Left colon (tissue), 2 donors: ENCODE measurements at regions not wholly inside any gene's neighbourhood (a gene's known extent, or its start where the extent isn't known, plus 50 kb on each side); places are given as distances from the start of the nearest gene placed in this dataset.
"Not testable (repeated sequence)": the region's sequence is repeated elsewhere in the genome, so short reads cannot be mapped to it uniquely, and the experiment has no call there.

Experiments used
- ATAC-seq: fragments of 200-7000 bp; cut with Tn5 transposase; one replicate; pipeline ENCODE4 v1.9.1; 2020; ENCODE audit warnings: mild to moderate bottlenecking, moderate library complexity
- DNase-seq, 2 donors: peaks; one replicate each; pipeline ENCODE4 v3.0.0-alpha.2; 2020
- intact Hi-C, 2 donors: fragments of 100-400 bp; cut with DNase I in 1 of 2; cut with micrococcal nuclease in 1 of 2; formaldehyde crosslinking; loops; one replicate each; pipeline versions ENCODE4 v1.11.2 to v1.14.0; 2022; cut with DNase I, micrococcal nuclease
- donor health status: DM: no; HTN: no; CAD: no.
- donor health status: DM: yes; HTN: yes; CAD: no.

DNA sequence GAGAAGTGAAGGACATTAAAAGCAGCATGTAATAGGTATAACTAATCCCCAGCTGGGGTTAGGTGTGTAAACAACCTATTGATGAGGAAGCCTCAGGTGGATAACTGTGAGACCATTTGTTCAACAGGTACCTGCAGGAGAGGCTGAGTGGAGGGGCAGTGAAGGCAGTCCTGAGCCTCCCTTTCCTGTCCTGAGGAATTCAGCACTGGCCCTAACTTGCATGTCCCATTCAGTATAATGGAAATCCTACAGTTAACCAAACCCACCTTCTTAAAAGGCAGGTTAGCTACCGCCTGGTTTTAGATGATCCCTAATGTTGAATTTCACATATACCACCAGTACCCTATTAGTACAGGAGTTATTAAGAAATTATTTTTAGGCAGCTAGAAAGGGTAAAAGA is 225.9 kb upstream of the GOT2 start:
- DNase-seq = no peak
- no peak for ATAC-seq
- intact Hi-C loops = no loop called here

- ATAC-seq (no peak), DNase-seq (no peak)
- intact Hi-C loops = no loop called here
Observed at GRCh38 chr16:58958749-58959148, 224.6 kb upstream of the GOT2 start.

DNA sequence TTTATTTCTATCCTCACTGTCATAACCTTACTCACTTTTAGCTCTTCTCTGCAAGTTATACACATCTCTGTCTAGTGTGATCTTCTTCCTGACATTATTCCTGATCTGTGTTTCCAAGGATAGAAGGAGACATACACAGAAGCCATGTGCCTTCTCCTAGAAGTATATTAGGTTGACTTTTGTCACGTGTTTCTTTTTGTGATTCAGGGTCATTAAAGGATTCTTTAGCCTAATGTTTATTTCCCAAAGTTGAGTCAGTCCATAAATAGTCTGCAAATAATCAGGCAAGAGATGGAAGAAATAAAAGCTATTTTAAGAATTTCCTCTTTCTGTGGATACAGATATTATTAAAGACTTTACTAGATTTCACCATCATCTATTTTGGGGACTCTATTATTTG is 214.1 kb upstream of the GOT2 start:
- intact Hi-C loops = no loop called here
- no peak for DNase-seq
- ATAC-seq = no peak

DNA sequence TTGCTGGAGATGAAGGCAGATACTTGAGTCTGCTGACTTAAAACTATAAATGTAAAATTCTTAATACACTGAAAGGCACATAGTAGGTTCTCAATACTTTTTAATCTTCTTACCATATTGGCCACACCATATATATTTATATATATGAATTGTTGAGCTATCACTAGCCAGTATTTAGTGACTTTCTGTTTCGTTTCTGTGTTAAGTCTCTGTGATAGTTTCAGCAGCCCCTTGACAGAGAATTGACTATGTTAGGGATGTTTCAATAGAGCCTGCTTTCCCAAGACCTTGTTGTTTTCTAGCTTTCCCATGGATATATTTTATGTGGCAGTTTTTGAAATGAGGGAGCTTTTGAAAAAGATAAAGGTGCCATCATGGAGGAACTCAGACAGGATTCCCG is 206.5 kb upstream of the GOT2 start:
- ATAC-seq (no peak), DNase-seq (no peak)
- intact Hi-C loops = no loop called here

DNA sequence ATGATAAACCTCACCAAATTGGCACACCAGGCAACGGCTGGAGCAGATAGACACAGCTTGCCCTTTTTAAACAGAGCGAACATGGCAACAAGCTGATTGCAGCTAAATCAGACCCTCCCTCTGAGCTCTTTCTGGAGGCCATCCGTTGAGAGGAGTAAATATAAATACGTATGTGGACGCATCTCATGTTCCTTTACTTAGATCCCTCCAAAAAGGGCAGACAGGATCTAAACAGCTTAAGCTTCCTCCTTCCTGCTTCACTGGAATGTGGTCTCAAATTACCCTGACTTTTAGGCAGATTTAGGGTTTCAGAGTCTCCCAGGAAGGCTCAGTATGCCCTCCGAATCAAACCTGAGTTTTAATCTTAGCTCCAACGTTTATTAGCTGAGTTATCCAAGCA is 204.7 kb upstream of the GOT2 start:
- DNase-seq = no peak
- intact Hi-C loops = no loop called here
- ATAC-seq = no peak

DNA sequence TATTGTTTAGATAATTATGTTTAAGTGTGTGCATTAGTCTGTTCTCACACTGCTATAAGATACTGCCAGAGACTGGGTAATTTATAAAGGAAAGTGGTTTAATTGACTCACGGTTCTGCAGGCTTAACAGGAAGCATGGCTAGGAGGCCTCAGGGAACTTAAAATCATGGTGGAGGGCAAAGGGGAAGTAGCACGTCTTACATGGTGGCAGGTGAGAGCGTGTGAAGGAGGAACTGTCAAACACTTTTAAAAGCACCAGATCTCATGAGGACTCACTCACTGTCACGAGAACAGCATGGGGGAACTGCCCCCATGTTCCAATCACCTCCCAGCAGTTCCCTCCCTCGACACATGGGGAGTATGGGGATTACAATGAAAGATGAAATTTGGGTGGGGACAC is 203.5 kb upstream of the GOT2 start:
- intact Hi-C loops = no loop called here

GRCh38 chr16:58933186-58933585 is 199.1 kb upstream of the GOT2 start:
- intact Hi-C loops = no loop called here
- ATAC-seq (no peak), DNase-seq (no peak)

More for the DNA sequence above, 203.5 kb upstream of the GOT2 start:
- DNase-seq (no peak), ATAC-seq (no peak)

GRCh38 chr16:58931436-58931835 is 197.3 kb upstream of the GOT2 start:
- DNase-seq = no peak
- no peak for ATAC-seq
- intact Hi-C loops = no loop called here

DNA sequence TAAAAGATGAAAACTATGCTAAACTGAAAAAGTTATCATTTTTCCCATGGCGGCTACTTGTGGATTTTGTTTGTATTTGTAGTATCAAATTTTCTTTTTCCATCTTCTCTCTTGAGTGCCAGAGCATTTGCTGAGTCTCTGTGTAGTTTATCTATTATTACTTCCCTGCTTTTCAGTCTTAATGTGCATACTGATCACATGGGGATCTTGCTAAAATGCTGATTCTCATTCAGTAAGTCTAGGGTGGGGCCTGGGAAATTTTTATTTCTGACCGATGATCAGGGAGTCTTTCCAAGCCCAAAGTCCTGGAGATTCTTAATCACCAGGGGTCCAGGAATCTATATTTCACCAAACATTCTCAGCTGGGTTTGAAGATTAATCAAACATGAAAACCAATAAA is 189.0 kb upstream of the GOT2 start:
- DNase-seq (no peak), ATAC-seq (no peak)
- intact Hi-C loops = no loop called here

DNA sequence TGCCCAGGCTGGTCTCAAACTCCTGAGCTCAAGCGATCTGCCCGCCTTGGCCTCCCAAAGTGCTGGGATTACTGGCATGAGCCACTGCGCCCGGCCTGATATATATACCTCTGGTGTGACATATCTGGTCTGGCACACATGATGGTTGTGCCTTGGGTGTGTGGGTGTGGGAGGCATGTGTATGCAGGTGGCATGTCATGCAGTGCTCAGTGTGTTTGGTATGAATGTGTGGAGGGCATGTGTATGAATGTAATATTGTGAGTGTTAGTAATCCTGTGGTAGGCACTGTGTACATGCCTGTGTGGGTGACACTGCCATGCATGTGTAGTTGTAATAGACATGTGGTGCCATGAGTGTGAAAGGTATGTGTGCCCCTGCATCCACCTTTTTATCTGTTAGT is 179.3 kb upstream of the GOT2 start:
- DNase-seq = no peak
- intact Hi-C loops = no loop called here
- ATAC-seq = no peak

DNA sequence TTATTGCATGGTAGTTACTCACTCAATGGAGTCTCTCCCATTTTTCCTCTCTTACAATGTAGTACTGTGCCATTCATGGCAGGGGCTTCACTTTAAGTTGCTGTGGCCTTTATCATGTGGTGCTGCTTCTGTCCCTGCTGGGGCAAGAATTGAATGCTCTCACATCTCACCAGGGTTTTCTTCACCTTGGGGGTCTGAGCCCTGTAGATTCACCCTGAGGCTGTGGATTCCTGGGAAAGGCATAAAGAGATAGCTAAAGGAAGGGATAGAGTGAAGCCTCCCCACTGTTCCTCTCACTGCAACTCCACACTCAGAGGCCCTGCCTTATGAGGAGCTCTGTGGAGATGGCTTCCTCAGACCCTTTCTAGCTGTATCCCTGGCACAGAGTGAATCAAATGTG is 178.5 kb upstream of the GOT2 start:
- intact Hi-C loops = no loop called here
- ATAC-seq (no peak), DNase-seq (no peak)

GRCh38 chr16:58906981-58907715 is 173.0 kb upstream of the GOT2 start:
- no peak for ATAC-seq
- no peak for DNase-seq
- intact Hi-C loops = no loop called here

- DNase-seq = no peak
- no peak for ATAC-seq
- intact Hi-C loops = no loop called here
Observed at GRCh38 chr16:58904291-58904690, 170.2 kb upstream of the GOT2 start.

DNA sequence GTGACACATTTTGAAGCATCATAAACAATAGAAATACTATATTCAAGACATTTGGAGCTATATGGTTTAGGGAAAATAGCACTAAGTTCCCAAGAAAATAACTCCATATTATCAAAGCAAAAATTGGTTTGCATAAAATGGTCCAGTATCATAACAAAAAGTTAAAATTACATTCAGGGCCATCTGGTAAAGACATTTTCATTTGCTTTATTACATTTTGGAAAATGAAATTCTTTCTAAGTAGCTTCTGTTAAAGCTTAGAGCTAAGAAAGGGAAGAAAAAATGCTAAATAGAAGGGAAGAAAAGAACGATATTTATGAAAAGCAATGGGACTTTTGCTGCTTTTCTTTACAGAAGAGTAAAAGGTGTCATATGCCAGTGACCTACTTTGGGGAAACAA is 155.4 kb upstream of the GOT2 start:
- DNase-seq (no peak), ATAC-seq (no peak)
- intact Hi-C loops = no loop called here

DNA sequence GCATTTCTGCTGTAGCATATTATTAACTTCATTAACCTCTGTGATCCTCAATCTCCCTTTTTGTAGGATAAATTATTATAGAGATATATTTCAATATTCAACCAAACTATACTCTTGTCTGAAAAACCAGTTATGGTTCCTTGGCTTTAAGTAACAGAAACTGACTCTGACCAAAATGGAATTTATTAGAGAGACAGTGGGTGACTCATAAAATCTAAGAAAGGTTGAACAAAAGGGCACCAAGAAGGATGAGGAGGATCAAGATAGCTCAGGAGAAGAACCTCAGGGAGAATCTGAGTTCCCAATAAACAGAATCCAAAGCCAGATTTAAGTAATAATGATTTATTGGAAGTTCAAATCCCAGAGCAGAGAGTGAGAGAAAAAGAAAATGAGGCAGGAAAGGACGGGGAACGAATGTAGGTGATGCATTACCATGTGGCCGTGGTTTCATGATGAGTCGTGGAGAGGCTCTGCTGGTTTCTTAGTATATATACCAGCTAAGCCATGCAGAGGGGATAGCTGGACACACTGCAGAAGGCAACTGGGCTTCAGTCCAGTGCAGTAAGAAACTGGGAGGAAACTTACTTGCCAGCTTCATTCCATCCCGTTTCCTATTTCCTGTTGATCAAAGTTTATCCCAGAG is 151.5 kb upstream of the GOT2 start:
- intact Hi-C loops = no loop called here
- ATAC-seq = no peak
- no peak for DNase-seq

DNA sequence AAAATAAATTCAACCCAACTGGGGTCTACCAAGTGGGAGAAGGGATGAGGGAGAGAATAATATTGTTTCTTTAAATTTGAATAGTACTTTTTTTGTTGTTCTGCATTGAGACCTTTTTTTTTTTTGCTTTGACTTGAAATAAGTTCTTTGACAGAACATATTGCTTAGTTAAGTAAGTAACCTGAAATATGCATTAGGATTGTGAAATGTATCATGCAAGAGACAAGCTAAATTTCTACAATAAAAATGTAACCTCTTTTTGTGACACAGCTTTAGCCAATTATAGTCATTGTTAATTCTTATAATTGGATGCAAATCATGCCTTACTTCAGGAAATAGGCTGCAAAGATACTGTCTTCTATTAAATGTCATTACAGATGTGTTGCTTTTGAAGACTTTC is 150.0 kb upstream of the GOT2 start:
- DNase-seq (no peak), ATAC-seq (no peak)
- intact Hi-C loops = no loop called here

GRCh38 chr16:58883131-58883530 is 149.0 kb upstream of the GOT2 start:
- ATAC-seq = no peak
- no peak for DNase-seq
- intact Hi-C loops = no loop called here

DNA sequence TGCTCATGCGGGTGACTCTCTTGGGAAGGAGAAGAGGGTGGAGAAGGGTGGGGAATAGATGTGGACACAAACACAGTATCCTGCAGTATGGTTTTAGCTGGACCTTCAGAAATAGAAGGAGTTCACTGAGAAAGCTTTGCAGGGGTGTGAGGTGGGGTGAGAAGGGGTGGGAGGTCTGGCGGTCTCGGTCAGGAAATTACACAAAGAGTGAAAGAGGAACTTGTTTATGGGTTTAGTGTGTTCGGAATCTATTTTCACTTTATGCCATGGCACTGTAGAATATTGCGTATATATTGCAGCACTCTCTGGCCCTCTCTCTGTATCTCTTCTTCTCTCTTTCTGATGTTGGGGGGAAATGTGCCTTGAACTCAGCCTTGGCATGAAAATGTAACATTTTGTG is 148.2 kb upstream of the GOT2 start:
- ATAC-seq = no peak
- no peak for DNase-seq
- intact Hi-C loops = no loop called here

DNA sequence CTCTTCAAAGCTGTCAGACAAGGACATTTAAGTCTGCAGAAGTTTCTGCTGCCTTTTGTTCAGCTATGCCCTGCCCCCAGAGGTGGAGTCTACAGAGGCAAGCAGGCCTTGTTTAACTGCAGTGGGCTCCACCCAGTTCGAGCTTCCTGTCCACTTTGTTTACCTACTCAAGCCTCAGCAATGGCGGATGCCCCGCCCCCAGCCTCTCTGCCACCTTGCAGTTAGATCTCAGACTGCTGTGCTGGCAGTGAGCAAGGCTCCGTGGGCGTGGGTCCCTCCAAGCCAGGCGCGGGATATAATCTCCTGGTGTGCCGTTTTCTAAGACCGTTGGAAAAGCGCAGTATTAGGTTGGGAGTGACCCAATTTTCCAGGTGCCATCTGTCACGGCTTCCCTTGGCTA is 144.5 kb upstream of the GOT2 start:
- ATAC-seq, intact Hi-C loops: not testable (repeated sequence)

DNA sequence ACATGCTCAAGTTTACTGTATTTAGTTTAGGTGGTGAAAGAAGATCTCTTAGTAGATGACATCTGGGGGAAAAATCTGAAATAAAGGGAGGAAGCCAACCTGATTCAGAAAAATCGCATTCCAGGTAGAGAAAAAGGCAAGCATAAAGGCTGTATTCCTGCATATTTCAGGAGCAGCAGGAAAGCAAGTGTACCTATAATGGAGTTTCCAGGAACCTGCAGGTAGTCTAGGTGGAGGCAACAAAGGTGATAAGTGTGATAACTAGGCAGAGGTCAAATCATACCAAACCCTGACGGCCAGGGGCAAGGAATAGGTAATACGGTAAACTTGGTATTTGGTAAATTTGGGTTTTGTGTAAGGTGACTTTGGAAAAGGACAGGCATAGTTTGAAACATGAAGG is 132.8 kb upstream of the GOT2 start:
- ATAC-seq (no peak), DNase-seq (no peak)
- intact Hi-C loops = no loop called here

More for the DNA sequence above, 144.5 kb upstream of the GOT2 start:
- DNase-seq = not testable (repeated sequence)

DNA sequence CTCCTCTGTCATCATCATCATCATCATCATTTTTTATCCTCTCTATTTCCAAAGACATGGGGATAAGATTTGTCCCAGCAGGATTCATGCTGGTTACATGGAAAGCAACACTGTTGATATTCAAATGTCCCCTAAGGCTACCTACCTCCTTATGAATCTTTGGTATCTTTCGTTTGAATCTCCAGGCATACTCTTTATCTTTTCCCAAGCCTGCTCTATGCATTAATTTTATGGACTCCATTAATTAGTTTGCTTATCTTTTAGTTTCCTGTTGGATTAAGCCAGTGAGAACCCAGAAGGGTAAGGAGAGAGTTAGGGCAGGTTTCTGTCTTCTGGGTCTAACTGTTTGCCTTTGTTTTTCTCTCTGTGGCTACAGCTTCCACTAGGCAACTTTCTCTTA is 129.6 kb upstream of the GOT2 start:
- DNase-seq (no peak), ATAC-seq (no peak)
- intact Hi-C loops = no loop called here
